ENCODE measurements at regions not wholly inside any gene's neighbourhood (a gene's known extent, or its start where the extent isn't known, plus 50 kb on each side); places are given as distances from the start of the nearest gene placed in this dataset.

DNA sequence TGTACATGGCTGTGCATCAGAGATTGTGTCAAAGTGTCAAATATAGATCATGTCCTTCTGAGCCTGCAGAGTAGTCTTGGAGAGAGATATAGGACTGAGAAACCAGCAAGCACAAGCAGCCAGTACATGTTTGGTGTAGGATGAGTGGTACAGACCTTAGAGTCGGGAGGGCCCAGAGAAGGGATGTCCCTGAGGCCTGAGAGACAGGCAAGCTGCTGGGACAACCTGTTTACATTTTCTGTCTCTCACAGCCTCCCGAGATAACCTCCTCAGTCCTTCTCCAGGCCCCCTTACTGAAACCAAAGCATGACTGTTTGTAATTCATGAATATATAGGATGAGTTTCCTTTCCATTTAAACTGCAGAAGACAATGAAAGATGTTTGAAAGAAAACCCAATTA is 182.4 kb upstream of the STT3B start:
- H3K36me3 ChIP-seq (ENCODE audit: low read depth): no peaks in the 10 kb centered on the region
- no TSS peak for BruUV-seq (replicated peaks)
- H3F3A ChIP-seq (ENCODE audit: insufficient read depth, low read depth): no peaks in the 10 kb centered on the region
- H3K79me2 ChIP-seq (ENCODE audit: low read depth): no peaks in the 10 kb centered on the region
- H3K9me3 ChIP-seq (ENCODE audit: insufficient read depth, low read depth): no peaks in the 10 kb centered on the region
- intact Hi-C loops (cut with micrococcal nuclease; ENCODE audit: unreplicated experiment): no loop called here
- H3K4me3 ChIP-seq: no peak overlapping the region
- ChIA-PET POLR2A (ENCODE audit: unreplicated experiment) (no interaction called here), CTCF (no interaction called here)
- H3K9me2 ChIP-seq (ENCODE audit: insufficient read depth): no peaks in the 10 kb centered on the region
- H2AFZ ChIP-seq: no peak overlapping the region
- no peaks in the 10 kb centered on the region for H4K20me1 ChIP-seq (ENCODE audit: insufficient read depth)
- H3K27ac ChIP-seq: no peak overlapping the region
- no peaks in the 10 kb centered on the region for H3K27me3 ChIP-seq (ENCODE audit: insufficient read depth, low read depth)
- no peaks in the 10 kb centered on the region for H3K4me1 ChIP-seq (replicated peaks; ENCODE audit: insufficient read depth)
- no peak overlapping the region for H3K4me2 ChIP-seq
- no peak for TF ChIP-seq CTCF (conservative IDR thresholded peaks at IDR 0.05)
- TF ChIP-seq EZH2 (IDR thresholded peaks at IDR 0.05; ENCODE audit: low read depth): no peak
- DNase-seq: no peak

DNA sequence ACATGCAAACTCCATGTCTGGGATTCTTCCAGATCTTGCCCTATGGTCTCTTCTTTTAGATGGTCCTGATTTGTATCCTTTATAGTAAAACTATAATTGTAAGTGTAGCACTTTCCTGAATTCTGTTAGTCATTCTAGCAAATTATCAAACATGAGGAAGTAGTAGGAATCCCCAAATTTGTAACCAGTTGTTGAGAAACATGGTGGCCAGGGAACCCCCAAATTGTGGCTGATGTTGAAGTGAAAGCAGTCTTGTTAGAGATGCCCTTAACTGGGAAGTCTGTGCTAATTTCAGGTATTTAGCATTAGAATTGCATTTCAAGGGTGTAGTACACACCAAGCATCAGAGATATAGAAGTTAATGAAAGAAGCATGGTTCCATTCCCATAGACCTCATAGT is 180.4 kb upstream of the STT3B start:
- ChIA-PET CTCF (interaction anchor here (0.6 kb wide), 1 partner anchor 670 kb away, joined by 3 read pairs; no protein-coding TSS in a partner anchor), POLR2A (ENCODE audit: unreplicated experiment) (no interaction called here)
- no peaks in the 10 kb centered on the region for H3K36me3 ChIP-seq (ENCODE audit: low read depth)
- no TSS peak for BruUV-seq (replicated peaks)
- no peak overlapping the region for H3K4me3 ChIP-seq
- no peak for DNase-seq
- no peak overlapping the region for H2AFZ ChIP-seq
- no peak overlapping the region for H3K27ac ChIP-seq
- no peaks in the 10 kb centered on the region for H3K9me3 ChIP-seq (ENCODE audit: insufficient read depth, low read depth)
- no peaks in the 10 kb centered on the region for H3K27me3 ChIP-seq (ENCODE audit: insufficient read depth, low read depth)
- H3K9me2 ChIP-seq (ENCODE audit: insufficient read depth): no peaks in the 10 kb centered on the region
- H4K20me1 ChIP-seq (ENCODE audit: insufficient read depth): no peaks in the 10 kb centered on the region
- TF ChIP-seq CTCF (conservative IDR thresholded peaks at IDR 0.05) (no peak), EZH2 (IDR thresholded peaks at IDR 0.05; ENCODE audit: low read depth) (no peak)
- H3F3A ChIP-seq (ENCODE audit: insufficient read depth, low read depth): no peaks in the 10 kb centered on the region
- intact Hi-C loops (cut with micrococcal nuclease; ENCODE audit: unreplicated experiment): no loop called here
- H3K4me1 ChIP-seq (replicated peaks; ENCODE audit: insufficient read depth): no peaks in the 10 kb centered on the region
- no peaks in the 10 kb centered on the region for H3K79me2 ChIP-seq (ENCODE audit: low read depth)
- no peak overlapping the region for H3K4me2 ChIP-seq

DNA sequence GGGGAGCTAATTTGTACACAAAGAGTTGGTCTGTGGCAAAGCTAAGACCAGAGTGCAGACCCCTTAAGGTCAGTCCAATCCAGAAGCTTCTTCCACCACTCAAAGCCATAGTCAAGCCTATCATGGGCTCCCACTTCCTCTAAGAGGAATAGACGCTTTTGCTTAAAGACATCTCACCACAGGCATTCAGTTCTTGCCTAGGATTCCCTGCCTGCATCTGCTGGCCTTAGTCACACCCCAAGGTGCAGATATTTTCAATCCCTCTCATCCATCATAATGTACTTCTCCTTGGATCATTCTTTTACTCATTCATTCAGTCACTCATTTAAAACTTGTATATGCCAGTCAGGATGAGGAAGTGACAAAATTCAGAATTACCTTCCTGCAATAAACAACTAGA is 179.6 kb upstream of the STT3B start:
- H3K4me1 ChIP-seq (replicated peaks; ENCODE audit: insufficient read depth): no peaks in the 10 kb centered on the region
- BruUV-seq (replicated peaks): no TSS peak
- H3K79me2 ChIP-seq (ENCODE audit: low read depth): no peaks in the 10 kb centered on the region
- no peaks in the 10 kb centered on the region for H3K36me3 ChIP-seq (ENCODE audit: low read depth)
- H3K27ac ChIP-seq: no peak overlapping the region
- no peaks in the 10 kb centered on the region for H3K27me3 ChIP-seq (ENCODE audit: insufficient read depth, low read depth)
- no peak overlapping the region for H3K4me2 ChIP-seq
- H4K20me1 ChIP-seq (ENCODE audit: insufficient read depth): no peaks in the 10 kb centered on the region
- intact Hi-C loops (cut with micrococcal nuclease; ENCODE audit: unreplicated experiment): no loop called here
- DNase-seq: no peak
- H3K9me3 ChIP-seq (ENCODE audit: insufficient read depth, low read depth): no peaks in the 10 kb centered on the region
- CTCF ChIA-PET: no interaction called here
- no peak overlapping the region for H3K4me3 ChIP-seq
- no peaks in the 10 kb centered on the region for H3K9me2 ChIP-seq (ENCODE audit: insufficient read depth)
- POLR2A ChIA-PET (ENCODE audit: unreplicated experiment): no interaction called here
- no peak overlapping the region for H2AFZ ChIP-seq
- H3F3A ChIP-seq (ENCODE audit: insufficient read depth, low read depth): no peaks in the 10 kb centered on the region
- TF ChIP-seq EZH2 (IDR thresholded peaks at IDR 0.05; ENCODE audit: low read depth) (no peak), CTCF (conservative IDR thresholded peaks at IDR 0.05) (no peak)
